ENCODE measurements at regions not wholly inside any gene's neighbourhood (a gene's known extent, or its start where the extent isn't known, plus 50 kb on each side); places are given as distances from the start of the nearest gene placed in this dataset.

DNA sequence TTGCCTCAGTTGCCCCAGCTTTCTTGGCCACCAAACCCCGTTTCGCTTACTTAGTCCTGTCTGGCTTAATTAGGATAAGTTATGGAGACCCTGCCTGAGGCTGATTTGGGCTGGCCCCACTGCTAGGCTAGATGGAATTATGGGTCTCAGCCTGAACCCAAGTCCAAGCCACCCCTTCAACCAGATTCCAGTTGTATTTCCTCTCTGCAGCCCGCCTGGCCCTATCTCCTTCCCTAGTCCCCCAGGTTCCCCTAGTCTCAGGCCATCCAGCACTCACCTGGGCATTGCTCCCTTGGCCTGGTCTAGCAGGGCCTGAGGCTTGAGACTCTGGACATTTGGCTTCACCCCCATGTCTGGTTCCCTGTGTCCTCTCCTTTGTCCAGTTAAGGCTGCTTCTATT is 111.7 kb upstream of the IPO9 start:
- TF ChIP-seq, protein P1, sequence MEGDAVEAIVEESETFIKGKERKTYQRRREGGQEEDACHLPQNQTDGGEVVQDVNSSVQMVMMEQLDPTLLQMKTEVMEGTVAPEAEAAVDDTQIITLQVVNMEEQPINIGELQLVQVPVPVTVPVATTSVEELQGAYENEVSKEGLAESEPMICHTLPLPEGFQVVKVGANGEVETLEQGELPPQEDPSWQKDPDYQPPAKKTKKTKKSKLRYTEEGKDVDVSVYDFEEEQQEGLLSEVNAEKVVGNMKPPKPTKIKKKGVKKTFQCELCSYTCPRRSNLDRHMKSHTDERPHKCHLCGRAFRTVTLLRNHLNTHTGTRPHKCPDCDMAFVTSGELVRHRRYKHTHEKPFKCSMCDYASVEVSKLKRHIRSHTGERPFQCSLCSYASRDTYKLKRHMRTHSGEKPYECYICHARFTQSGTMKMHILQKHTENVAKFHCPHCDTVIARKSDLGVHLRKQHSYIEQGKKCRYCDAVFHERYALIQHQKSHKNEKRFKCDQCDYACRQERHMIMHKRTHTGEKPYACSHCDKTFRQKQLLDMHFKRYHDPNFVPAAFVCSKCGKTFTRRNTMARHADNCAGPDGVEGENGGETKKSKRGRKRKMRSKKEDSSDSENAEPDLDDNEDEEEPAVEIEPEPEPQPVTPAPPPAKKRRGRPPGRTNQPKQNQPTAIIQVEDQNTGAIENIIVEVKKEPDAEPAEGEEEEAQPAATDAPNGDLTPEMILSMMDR (IDR thresholded peaks at IDR 0.05), result no peak
- TF ChIP-seq ZFX (IDR thresholded peaks at IDR 0.05; ENCODE audit: borderline replicate concordance), result no peak

All from 22Rv1 (cell line).